Activated CD4-positive, alpha-beta memory T cell treated with anti-CD3 and anti-CD28 coated beads for 36 hours (primary cell): ENCODE measurements at regions not wholly inside any gene's neighbourhood (a gene's known extent, or its start where the extent isn't known, plus 50 kb on each side); places are given as distances from the start of the nearest gene placed in this dataset.
"Not testable (repeated sequence)": the region's sequence is repeated elsewhere in the genome, so short reads cannot be mapped to it uniquely, and the experiment has no call there.

Experiments
- CTCF ChIA-PET: fragments of 350-600 bp; sonication (Branson Sonifier 250); formaldehyde crosslinking; loops from one replicate; lab custom pipeline; 2021; ENCODE audit warnings: antibody characterized with exemption, inconsistent platforms; lab: Charles Lee
- POLR2A ChIA-PET: fragments of 350-600 bp; sonication (Branson Sonifier 250); formaldehyde crosslinking; loops from one replicate; lab custom pipeline; 2021; ENCODE audit warnings: antibody characterized with exemption; lab: Charles Lee
- DNase-seq: peaks from one replicate; pipeline ENCODE4 v3.0.0-alpha.2; 2020
- H3K27ac Mint-ChIP-seq: one replicate; pipeline ENCODE4 v1.8.0; 2021; ENCODE audit warnings: mixed read lengths
- H3K27me3 Mint-ChIP-seq: one replicate; pipeline ENCODE4 v1.8.0; 2021; ENCODE audit warnings: mixed read lengths
- H3K36me3 Mint-ChIP-seq: one replicate; pipeline ENCODE4 v1.8.0; 2021; ENCODE audit warnings: mixed read lengths
- H3K4me1 Mint-ChIP-seq: one replicate; pipeline ENCODE4 v1.8.0; 2021; ENCODE audit warnings: low read depth, mixed read lengths
- H3K4me3 Mint-ChIP-seq: one replicate; pipeline ENCODE4 v1.8.0; 2021; ENCODE audit warnings: mild to moderate bottlenecking, mixed read lengths
- H3K9me3 Mint-ChIP-seq: one replicate; pipeline ENCODE4 v1.8.0; 2021; ENCODE audit warnings: mixed read lengths
- intact Hi-C: fragments of 100-400 bp; cut with micrococcal nuclease; formaldehyde crosslinking; loops from one replicate; pipeline ENCODE4 v1.15.1; 2023

GRCh38 chr12:3375326-3375725, 115.7 kb upstream of the PRMT8 start:
- Mint-ChIP-seq H3K9me3 (peaks cover 4% of the 10 kb centered on the region), H3K36me3 (no peaks in the 10 kb centered on the region), H3K4me3 (no peak overlapping the region), H3K27ac (no peak overlapping the region), H3K27me3 (peaks cover 13% of the 10 kb centered on the region), H3K4me1 (no peaks in the 10 kb centered on the region)
- no peak for DNase-seq
- ChIA-PET CTCF (interaction anchor here (1.0 kb wide), 1 partner anchor 27 kb away, joined by 3 read pairs; no protein-coding TSS in a partner anchor), POLR2A (no interaction called here)
- intact Hi-C loops, result no loop called here

GRCh38 chr12:3376779-3377455, 114.1 kb upstream of the PRMT8 start:
- Mint-ChIP-seq H3K27me3 (peaks cover 15% of the 10 kb centered on the region), H3K36me3 (no peaks in the 10 kb centered on the region), H3K27ac (no peak overlapping the region), H3K9me3 (peaks cover 4% of the 10 kb centered on the region), H3K4me3 (no peak overlapping the region), H3K4me1 (no peaks in the 10 kb centered on the region)
- DNase-seq, result no peak
- ChIA-PET CTCF (no interaction called here), POLR2A (no interaction called here)
- intact Hi-C loops, result no loop called here

DNA sequence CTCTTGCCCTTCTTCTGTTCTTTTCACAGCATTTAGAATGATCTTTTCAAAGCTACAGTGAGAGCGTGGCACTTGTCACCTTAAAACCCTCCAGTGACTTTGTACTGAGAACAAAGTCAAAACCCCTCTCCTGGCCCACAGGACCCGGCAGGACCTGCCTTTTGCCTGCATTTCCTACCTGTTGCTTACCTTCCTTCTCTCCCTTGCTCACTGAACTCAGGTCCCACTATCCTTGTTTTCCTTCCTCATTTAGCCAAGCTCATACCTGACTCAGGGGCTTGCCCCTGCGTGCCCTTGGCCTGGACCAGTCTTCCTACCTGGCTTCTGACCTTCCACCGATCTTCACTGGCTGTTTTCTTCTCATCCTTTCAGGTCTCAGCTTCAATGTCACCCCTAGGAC, 112.3 kb upstream of the PRMT8 start:
- Mint-ChIP-seq H3K27me3 (peaks cover 17% of the 10 kb centered on the region), H3K36me3 (no peaks in the 10 kb centered on the region), H3K9me3 (peaks cover 4% of the 10 kb centered on the region), H3K4me1 (no peaks in the 10 kb centered on the region), H3K27ac (no peak overlapping the region), H3K4me3 (no peak overlapping the region)
- intact Hi-C loops, result no loop called here
- no peak for DNase-seq
- CTCF ChIA-PET, result no interaction called here
- POLR2A ChIA-PET, result no interaction called here

- peaks cover 4% of the 10 kb centered on the region for H3K9me3 Mint-ChIP-seq
- no peaks in the 10 kb centered on the region for H3K4me1 Mint-ChIP-seq
- no peak overlapping the region for H3K4me3 Mint-ChIP-seq
- CTCF ChIA-PET, result no interaction called here
- intact Hi-C loops, result no loop called here
- DNase-seq, result no peak
- POLR2A ChIA-PET, result no interaction called here
- peaks cover 19% of the 10 kb centered on the region for H3K27me3 Mint-ChIP-seq
- H3K27ac Mint-ChIP-seq, result no peak overlapping the region
- no peaks in the 10 kb centered on the region for H3K36me3 Mint-ChIP-seq
Measured at GRCh38 chr12:3379079-3379478, 111.9 kb upstream of the PRMT8 start.

GRCh38 chr12:3380200-3381043, 110.6 kb upstream of the PRMT8 start:
- DNase-seq, result no peak
- ChIA-PET CTCF (no interaction called here), POLR2A (no interaction called here)
- Mint-ChIP-seq H3K9me3 (peaks cover 4% of the 10 kb centered on the region), H3K36me3 (no peaks in the 10 kb centered on the region), H3K27ac (no peak overlapping the region), H3K4me1 (no peaks in the 10 kb centered on the region), H3K27me3 (peaks cover 19% of the 10 kb centered on the region), H3K4me3 (no peak overlapping the region)
- intact Hi-C loops, result no loop called here

DNA sequence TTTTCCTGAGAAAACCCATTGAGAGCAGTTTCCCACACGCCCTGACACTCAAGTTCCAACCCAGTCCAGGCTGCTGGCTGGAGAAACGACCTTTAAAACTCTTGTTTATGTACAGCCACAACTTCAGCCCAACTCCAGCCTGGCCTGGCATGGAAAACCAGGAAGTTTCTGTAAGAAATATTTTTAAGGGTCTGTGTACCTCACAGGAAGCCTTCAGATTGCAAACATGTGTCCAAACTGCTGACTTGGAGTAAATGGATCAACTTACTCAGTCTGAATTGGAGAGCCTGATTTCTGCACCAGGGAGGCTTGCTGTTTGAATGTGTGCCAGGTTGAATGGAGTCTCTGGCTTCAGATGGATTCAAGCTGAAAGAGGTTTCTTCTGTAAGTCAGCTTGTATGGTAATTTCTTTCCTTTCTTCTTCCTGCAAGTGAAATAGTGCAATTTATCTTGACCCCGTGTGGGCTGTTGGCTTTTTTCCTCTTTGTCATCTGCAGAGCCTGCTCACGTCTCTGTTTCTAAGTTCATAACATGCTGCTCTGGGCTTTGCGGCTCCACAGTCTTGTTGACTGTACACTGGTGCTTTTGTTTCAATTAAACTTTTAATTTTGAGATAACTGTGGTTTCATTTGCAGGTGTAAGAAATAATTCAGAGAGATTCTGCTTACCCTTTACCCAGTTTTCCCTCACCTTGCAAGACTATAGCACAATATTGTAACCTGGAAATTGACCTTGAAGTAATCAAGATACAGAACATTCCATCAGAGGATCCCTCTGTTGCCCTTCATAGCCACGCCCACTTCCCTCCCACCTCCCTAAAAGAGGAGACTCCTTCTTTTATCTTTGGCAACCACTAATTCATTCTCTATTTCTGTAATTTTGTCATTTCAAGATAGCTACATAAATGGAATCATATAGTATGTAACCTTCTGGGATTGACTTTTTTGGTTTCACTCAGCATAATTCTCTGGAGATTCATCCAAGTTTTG, 109.7 kb upstream of the PRMT8 start:
- Mint-ChIP-seq H3K27me3 (peaks cover 20% of the 10 kb centered on the region), H3K27ac (no peak overlapping the region), H3K4me1 (no peaks in the 10 kb centered on the region), H3K4me3 (no peak overlapping the region), H3K9me3 (peaks cover 4% of the 10 kb centered on the region), H3K36me3 (no peaks in the 10 kb centered on the region)
- ChIA-PET POLR2A (no interaction called here), CTCF (no interaction called here)
- no peak for DNase-seq
- intact Hi-C loops, result no loop called here

DNA sequence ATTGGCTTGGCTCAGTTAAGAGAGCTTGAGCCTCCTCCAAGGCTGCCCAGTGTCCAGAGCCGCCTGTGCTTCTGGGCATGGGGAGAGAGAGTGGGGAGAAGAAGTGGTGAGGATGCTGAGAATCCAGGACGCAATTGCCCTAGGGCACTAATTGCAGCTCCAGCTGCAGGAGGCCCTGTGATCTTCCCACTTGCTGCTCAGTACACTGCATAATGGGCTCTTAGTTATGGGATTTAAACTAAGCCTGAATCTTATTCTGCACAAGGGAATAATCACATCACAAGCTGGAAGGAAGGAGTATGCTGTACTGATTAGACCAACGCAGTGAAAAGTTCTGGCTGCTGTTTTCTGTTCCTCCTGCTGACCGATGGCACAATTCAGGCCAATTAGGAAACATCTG, 101.0 kb upstream of the PRMT8 start:
- POLR2A ChIA-PET, result no interaction called here
- H3K4me1 Mint-ChIP-seq, result no peaks in the 10 kb centered on the region
- no peaks in the 10 kb centered on the region for H3K9me3 Mint-ChIP-seq
- no peak for DNase-seq
- CTCF ChIA-PET, result no interaction called here
- H3K27ac Mint-ChIP-seq, result no peak overlapping the region
- H3K4me3 Mint-ChIP-seq, result no peak overlapping the region
- H3K27me3 Mint-ChIP-seq, result peaks cover 10% of the 10 kb centered on the region
- no peaks in the 10 kb centered on the region for H3K36me3 Mint-ChIP-seq
- intact Hi-C loops, result no loop called here

- POLR2A ChIA-PET, H3K36me3 Mint-ChIP-seq, intact Hi-C loops, DNase-seq, H3K4me3 Mint-ChIP-seq, H3K27ac Mint-ChIP-seq, CTCF ChIA-PET, H3K4me1 Mint-ChIP-seq, H3K9me3 Mint-ChIP-seq: not testable (repeated sequence)
- peaks cover 17% of the 10 kb centered on the region for H3K27me3 Mint-ChIP-seq
Measured at GRCh38 chr12:3397596-3397995, 93.4 kb upstream of the PRMT8 start.

GRCh38 chr12:3398196-3398789, 92.7 kb upstream of the PRMT8 start:
- CTCF ChIA-PET, result no interaction called here
- Mint-ChIP-seq H3K36me3 (no peaks in the 10 kb centered on the region), H3K27ac (no peak overlapping the region), H3K27me3 (peaks cover 18% of the 10 kb centered on the region), H3K4me1 (no peaks in the 10 kb centered on the region), H3K4me3 (no peak overlapping the region), H3K9me3 (no peaks in the 10 kb centered on the region)
- POLR2A ChIA-PET, result no interaction called here
- intact Hi-C loops, result no loop called here
- no peak for DNase-seq

DNA sequence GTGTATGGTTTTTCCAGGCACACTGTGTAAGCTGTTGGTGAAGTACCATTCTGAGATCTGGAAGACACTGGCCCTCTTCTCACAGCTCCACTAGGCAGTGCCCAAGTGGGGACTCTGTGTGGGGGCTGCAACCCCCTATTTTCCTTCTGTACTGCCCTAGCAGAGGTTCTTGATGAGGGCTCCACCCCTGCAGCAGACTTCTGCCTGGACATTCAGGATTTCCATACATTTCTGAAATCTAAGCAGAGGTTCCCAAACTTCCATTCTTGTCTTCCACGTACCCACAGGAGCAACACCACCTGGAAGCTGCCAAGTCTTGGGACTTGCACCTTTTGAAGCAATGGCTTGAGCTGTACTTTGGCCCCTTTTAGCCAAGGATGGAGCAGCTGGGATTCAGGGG, 85.2 kb upstream of the PRMT8 start:
- no peaks in the 10 kb centered on the region for H3K36me3 Mint-ChIP-seq
- POLR2A ChIA-PET, result no interaction called here
- peaks cover 39% of the 10 kb centered on the region for H3K9me3 Mint-ChIP-seq
- H3K27me3 Mint-ChIP-seq, result peaks cover 4% of the 10 kb centered on the region
- intact Hi-C loops, result no loop called here
- no peak overlapping the region for H3K27ac Mint-ChIP-seq
- no peaks in the 10 kb centered on the region for H3K4me1 Mint-ChIP-seq
- CTCF ChIA-PET, result no interaction called here
- no peak for DNase-seq
- H3K4me3 Mint-ChIP-seq, result no peak overlapping the region

- Mint-ChIP-seq H3K36me3 (no peaks in the 10 kb centered on the region), H3K27me3 (no peaks in the 10 kb centered on the region), H3K4me3 (no peak overlapping the region), H3K4me1 (no peaks in the 10 kb centered on the region), H3K9me3 (peaks cover 39% of the 10 kb centered on the region), H3K27ac (no peak overlapping the region)
- no peak for DNase-seq
- intact Hi-C loops, result no loop called here
- ChIA-PET POLR2A (no interaction called here), CTCF (interaction anchor here (1.0 kb wide), 1 partner anchor 132 kb away, joined by 3 read pairs; no protein-coding TSS in a partner anchor)
Measured at GRCh38 chr12:3407723-3408122, 83.3 kb upstream of the PRMT8 start.
